B cell (primary cell): ENCODE measurements at regions not wholly inside any gene's neighbourhood (a gene's known extent, or its start where the extent isn't known, plus 50 kb on each side); places are given as distances from the start of the nearest gene placed in this dataset.

Source experiments
- ATAC-seq: fragments of 200-7000 bp; cut with Tn5 transposase; one replicate; pipeline ENCODE4 v1.10.0; 2021; ENCODE audit warnings: low read depth, mild to moderate bottlenecking, moderate number of reproducible peaks, moderate library complexity
- CTCF ChIA-PET: fragments of 350-600 bp; sonication (Branson Sonifier 250); formaldehyde crosslinking; loops from one replicate; lab custom pipeline; 2021; ENCODE audit warnings: antibody characterized with exemption, inconsistent platforms; lab: Charles Lee
- POLR2A ChIA-PET: fragments of 350-600 bp; sonication (Branson Sonifier 250); formaldehyde crosslinking; loops from one replicate; lab custom pipeline; 2021; ENCODE audit warnings: antibody characterized with exemption; lab: Charles Lee
- DNase-seq: peaks from one replicate; pipeline ENCODE4 v3.0.0; 2013
- H2AFZ ChIP-seq: 2 replicates; pipeline ENCODE4 v1.6.1; 2012; ENCODE audit warnings: mild to moderate bottlenecking, low read depth, low read length; ENCODE audit not compliant: insufficient read depth, poor library complexity, severe bottlenecking
- H3K27ac ChIP-seq, 2 donors: 1 replicate in 1 of 2; 2 replicates in 1 of 2; pipeline ENCODE4 v1.5.1; 2012 to 2013; ENCODE audit warnings: low read length in 2 of 2, mild to moderate bottlenecking in 2 of 2, moderate library complexity in 1 of 2
- H3K27me3 ChIP-seq, 4 experiments: fragments of 200-600 bp in 1 of 4; sonication (generic) in 1 of 4; replicated peaks in 1 of 4; 1 replicate in 2 of 4; 2 replicates in 2 of 4; pipeline versions ENCODE4 v1.6.1 to v1.7.0; 2013 to 2016; ENCODE audit warnings: low read length in 3 of 4, mild to moderate bottlenecking in 2 of 4, mixed read lengths in 1 of 4, moderate library complexity in 1 of 4; ENCODE audit not compliant: insufficient read depth in 4 of 4, control insufficient read depth in 3 of 4; ENCODE audit errors: control extremely low read depth in 1 of 4
- H3K36me3 ChIP-seq, 2 experiments: replicated peaks in 1 of 2; 1 replicate in 1 of 2; 2 replicates in 1 of 2; pipeline versions ENCODE4 v1.6.1 to v1.7.1; 2013; ENCODE audit warnings: low read length in 1 of 2; ENCODE audit not compliant: insufficient read depth in 2 of 2, control insufficient read depth in 1 of 2; ENCODE audit errors: control extremely low read depth in 1 of 2, extremely low read depth in 1 of 2
- H3K4me1 ChIP-seq, 2 donors: fragments of 200-600 bp in 1 of 2; sonication (generic) in 1 of 2; 1 replicate in 1 of 2; 2 replicates in 1 of 2; pipeline versions ENCODE4 v1.5.1 to v1.6.1; 2013 to 2017; ENCODE audit warnings: low read length in 2 of 2; ENCODE audit not compliant: control insufficient read depth in 2 of 2, insufficient read depth in 2 of 2
- H3K4me2 ChIP-seq: replicated peaks from 2 replicates; pipeline ENCODE3; 2012; ENCODE audit warnings: mild to moderate bottlenecking, low read depth, low read length; ENCODE audit not compliant: poor library complexity, severe bottlenecking
- H3K4me3 ChIP-seq, 5 experiments: fragments of 200-600 bp in 1 of 5; sonication (generic) in 1 of 5; 1 replicate in 3 of 5; 2 replicates in 2 of 5; pipeline versions ENCODE4 v1.5.1 to v1.7.0; 2011 to 2016; ENCODE audit warnings: low read length in 4 of 5, mild to moderate bottlenecking in 4 of 5, low read depth in 2 of 5, control low read depth in 1 of 5, moderate library complexity in 1 of 5; ENCODE audit not compliant: insufficient read depth in 1 of 5; ENCODE audit errors: control extremely low read depth in 1 of 5, extremely low read depth in 1 of 5
- H3K79me2 ChIP-seq: fragments of 200-600 bp; sonication (generic); one replicate; pipeline ENCODE4 v1.6.0; 2016; ENCODE audit warnings: low read length; ENCODE audit not compliant: control insufficient read depth, insufficient read depth
- H3K9ac ChIP-seq: fragments of 200-600 bp; sonication (generic); 2 replicates; pipeline ENCODE4 v1.6.1; 2017; ENCODE audit warnings: mild to moderate bottlenecking, low read length, moderate library complexity
- H3K9me3 ChIP-seq, 3 donors: one replicate each; pipeline versions ENCODE4 v1.6.1 to v1.7.1; 2013; ENCODE audit warnings: low read length in 2 of 3; ENCODE audit not compliant: control insufficient read depth in 2 of 3, insufficient read depth in 1 of 3; ENCODE audit errors: control extremely low read depth in 1 of 3
- H4K20me1 ChIP-seq: 2 replicates; pipeline ENCODE4 v1.6.0; 2012; ENCODE audit warnings: mild to moderate bottlenecking, low read length; ENCODE audit not compliant: insufficient read depth, control insufficient read depth, poor library complexity, severe bottlenecking
- H3K27ac Mint-ChIP-seq: one replicate; pipeline ENCODE4 v1.8.0; 2021; ENCODE audit warnings: mixed read lengths
- H3K27me3 Mint-ChIP-seq: one replicate; pipeline ENCODE4 v1.8.0; 2021; ENCODE audit warnings: mixed read lengths
- H3K4me1 Mint-ChIP-seq: one replicate; pipeline ENCODE4 v1.8.0; 2021; ENCODE audit warnings: mixed read lengths
- H3K4me3 Mint-ChIP-seq: one replicate; pipeline ENCODE4 v1.8.0; 2021; ENCODE audit warnings: mixed read lengths
- H3K9me3 Mint-ChIP-seq: one replicate; pipeline ENCODE4 v1.8.0; 2022; ENCODE audit warnings: mixed read lengths; ENCODE audit not compliant: insufficient read depth
- CTCF ChIP-seq: fragments of 200-600 bp; IDR thresholded peaks from one replicate; pipeline ENCODE4 v1.8.0; 2022; ENCODE audit warnings: antibody characterized with exemption, mild to moderate bottlenecking
- EZH2 ChIP-seq: IDR thresholded peaks from 2 replicates; pipeline ENCODE4 v1.6.1; 2012; ENCODE audit warnings: borderline replicate concordance, low read depth, mild to moderate bottlenecking, moderate library complexity, low read length; ENCODE audit not compliant: insufficient read depth, poor library complexity, severe bottlenecking
- WGBS: methylation state at CpG from one replicate; pipeline ENCODE4 v1.1.5; 2013; ENCODE audit warnings: missing lambda C conversion rate; ENCODE audit not compliant: insufficient coverage; 5-methylcytosine and 5-hydroxymethylcytosine counted together
- intact Hi-C: fragments of 100-400 bp; cut with micrococcal nuclease; formaldehyde crosslinking; loops from one replicate; pipeline ENCODE4 v1.10.0; 2022

DNA sequence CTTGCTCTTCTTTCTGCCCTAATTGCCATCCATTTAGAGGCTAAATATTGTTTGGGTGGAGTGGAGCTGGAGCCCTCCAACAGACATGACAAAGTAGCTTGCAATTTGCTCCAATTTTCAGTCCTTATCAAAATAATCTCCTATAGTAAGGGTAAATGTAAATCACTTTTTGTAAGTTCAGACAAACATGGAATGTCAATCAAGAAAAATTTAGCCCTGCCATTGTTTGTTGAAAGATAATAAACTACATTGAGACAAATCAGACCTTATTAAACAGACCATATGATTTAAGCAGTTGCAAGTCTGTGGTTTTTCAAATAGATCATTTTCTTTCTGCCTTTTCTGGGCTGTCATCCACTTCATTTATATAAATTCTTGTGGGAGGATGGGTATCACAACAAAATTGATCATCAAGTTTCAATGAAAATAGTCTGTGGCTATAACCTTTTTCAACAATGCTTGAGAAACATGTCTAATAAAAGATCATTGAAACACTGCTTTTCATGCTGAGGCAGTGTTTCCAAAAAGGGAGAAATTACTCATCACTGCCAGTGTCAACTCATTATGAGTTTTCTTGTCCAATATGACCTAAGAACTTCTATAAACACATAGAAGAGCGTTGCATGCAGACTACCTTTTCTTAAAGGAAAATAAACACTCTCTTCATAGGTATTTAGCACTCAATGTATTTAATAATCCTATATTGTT lies 1152.0 kb upstream of the B3GALT2 start:
- Histone ChIP-seq H3K9me3 (peaks cover 0 to 7% (median 0%) of the 10 kb centered on the region in 3 donors), H4K20me1 (no peaks in the 10 kb centered on the region), H3K4me2 (no peak overlapping the region), H3K27me3 (no peaks in the 10 kb centered on the region), H3K9ac (no peak overlapping the region), H3K79me2 (no peaks in the 10 kb centered on the region), H3K36me3 (no peaks in the 10 kb centered on the region), H2AFZ (no peak overlapping the region), H3K4me1 (no peaks in the 10 kb centered on the region), H3K27ac (no peak overlapping the region), H3K4me3 (no peak overlapping the region)
- H3K27ac Mint-ChIP-seq = no peak overlapping the region
- H3K4me1 Mint-ChIP-seq = no peaks in the 10 kb centered on the region
- ChIA-PET POLR2A (no interaction called here), CTCF (no interaction called here)
- WGBS = no CpG with 5 or more reads among the region's 1 CpG
- intact Hi-C loops = no loop called here
- no peak overlapping the region for H3K4me3 Mint-ChIP-seq
- TF ChIP-seq CTCF (no peak), EZH2 (no peak)
- DNase-seq = no peak
- no peaks in the 10 kb centered on the region for H3K27me3 Mint-ChIP-seq
- ATAC-seq = no peak
- H3K9me3 Mint-ChIP-seq = no peaks in the 10 kb centered on the region

GRCh38 chr1:194333240-194333639 lies 1146.8 kb upstream of the B3GALT2 start:
- ChIA-PET CTCF (no interaction called here), POLR2A (no interaction called here)
- Histone ChIP-seq H3K27me3 (no peaks in the 10 kb centered on the region), H3K4me1 (no peaks in the 10 kb centered on the region), H3K4me2 (no peak overlapping the region), H3K79me2 (no peaks in the 10 kb centered on the region), H2AFZ (no peak overlapping the region), H3K9ac (no peak overlapping the region), H3K27ac (no peak overlapping the region), H4K20me1 (no peaks in the 10 kb centered on the region), H3K4me3 (no peak overlapping the region), H3K36me3 (no peaks in the 10 kb centered on the region), H3K9me3 (no peaks in the 10 kb centered on the region)
- Mint-ChIP-seq H3K4me1 (no peaks in the 10 kb centered on the region), H3K27ac (no peak overlapping the region), H3K9me3 (no peaks in the 10 kb centered on the region), H3K4me3 (no peak overlapping the region), H3K27me3 (no peaks in the 10 kb centered on the region)
- DNase-seq (no peak), ATAC-seq (no peak)
- intact Hi-C loops = no loop called here
- WGBS = no CpG with 5 or more reads among the region's 3 CpGs
- TF ChIP-seq CTCF (no peak), EZH2 (no peak)
